Medulla oblongata (tissue), 1 donor: ENCODE measurements at regions not wholly inside any gene's neighbourhood (a gene's known extent, or its start where the extent isn't known, plus 50 kb on each side); places are given as distances from the start of the nearest gene placed in this dataset.

Experiments used
- DNase-seq: peaks from one replicate; pipeline ENCODE4 v3.0.0-alpha.2; 2015; ENCODE audit errors: extremely low spot score

- DNase-seq: peak; percentile 30
Measured at GRCh38 chr10:10551596-10552301, 465.9 kb upstream of the CELF2 start.

GRCh38 chr10:10552948-10553347 is 464.7 kb upstream of the CELF2 start:
- DNase-seq: no peak

- DNase-seq: no peak
Measured at GRCh38 chr10:10564081-10564794, 453.4 kb upstream of the CELF2 start.

GRCh38 chr10:10576937-10577336 is 440.7 kb upstream of the CELF2 start:
- DNase-seq: no peak

GRCh38 chr10:10579709-10580108 is 438.0 kb upstream of the CELF2 start:
- DNase-seq: no peak

- DNase-seq: no peak
Measured at GRCh38 chr10:10584161-10584560, 433.5 kb upstream of the CELF2 start.

GRCh38 chr10:10587744-10588393 is 429.8 kb upstream of the CELF2 start:
- DNase-seq: no peak

GRCh38 chr10:10589540-10590303 is 427.9 kb upstream of the CELF2 start:
- no peak for DNase-seq

- no peak for DNase-seq
Measured at GRCh38 chr10:10591715-10592341, 425.8 kb upstream of the CELF2 start.

GRCh38 chr10:10596256-10596655 is 421.4 kb upstream of the CELF2 start:
- DNase-seq: no peak

GRCh38 chr10:10598297-10598696 is 419.4 kb upstream of the CELF2 start:
- DNase-seq: no peak

GRCh38 chr10:10600004-10600403 is 417.7 kb upstream of the CELF2 start:
- DNase-seq: no peak

GRCh38 chr10:10605551-10606081 is 412.1 kb upstream of the CELF2 start:
- no peak for DNase-seq

- no peak for DNase-seq
Measured at GRCh38 chr10:10609379-10609955, 408.2 kb upstream of the CELF2 start.

GRCh38 chr10:10610171-10610570 is 407.5 kb upstream of the CELF2 start:
- DNase-seq: no peak

- DNase-seq: no peak
Measured at GRCh38 chr10:10612151-10612550, 405.5 kb upstream of the CELF2 start.

- no peak for DNase-seq
Measured at GRCh38 chr10:10613656-10614244, 403.9 kb upstream of the CELF2 start.

- DNase-seq: no peak
Measured at GRCh38 chr10:10617686-10618085, 400.0 kb upstream of the CELF2 start.

GRCh38 chr10:10618139-10618538 is 399.5 kb upstream of the CELF2 start:
- no peak for DNase-seq

GRCh38 chr10:10623958-10624566 is 393.6 kb upstream of the CELF2 start:
- no peak for DNase-seq
